Fibroblast of lung (primary cell): ENCODE measurements at regions not wholly inside any gene's neighbourhood (a gene's known extent, or its start where the extent isn't known, plus 50 kb on each side); places are given as distances from the start of the nearest gene placed in this dataset.

Experiments used
- DNase-seq, 2 donors: peaks; one replicate each; pipeline versions ENCODE4 v3.0.0 to v3.0.0-alpha.2; 2010; ENCODE audit warnings: low read depth in 2 of 2
- H2AFZ ChIP-seq: 2 replicates; pipeline ENCODE4 v1.5.1; 2012; ENCODE audit warnings: low read length, control low read depth, inconsistent platforms
- H3K27ac ChIP-seq: 2 replicates; pipeline ENCODE4 v1.5.1; 2011; ENCODE audit warnings: low read length, control low read depth; ENCODE audit not compliant: insufficient read depth
- H3K27me3 ChIP-seq: 2 replicates; pipeline ENCODE4 v1.5.1; 2011; ENCODE audit warnings: mild to moderate bottlenecking, low read length; ENCODE audit not compliant: control insufficient read depth, insufficient read depth
- H3K36me3 ChIP-seq: 2 replicates; pipeline ENCODE4 v1.5.1; 2011; ENCODE audit warnings: low read length; ENCODE audit not compliant: control insufficient read depth, insufficient read depth
- H3K4me1 ChIP-seq: 2 replicates; pipeline ENCODE4 v1.5.1; 2011; ENCODE audit warnings: low read length; ENCODE audit not compliant: control insufficient read depth, insufficient read depth; ENCODE audit errors: extremely low read depth
- H3K4me2 ChIP-seq: 2 replicates; pipeline ENCODE4 v1.5.1; 2011; ENCODE audit warnings: low read length, control low read depth; ENCODE audit not compliant: insufficient read depth; ENCODE audit errors: extremely low read depth
- H3K4me3 ChIP-seq, 4 experiments: fragments of 200-600 bp in 1 of 4; sonication (generic) in 1 of 4; replicated peaks in 1 of 4; 2 replicates each; pipeline ENCODE4 v1.5.1; 2011 to 2016; ENCODE audit warnings: low read length in 4 of 4, low read depth in 3 of 4, mild to moderate bottlenecking in 3 of 4, control low read depth in 2 of 4, inconsistent platforms in 1 of 4, mixed read lengths in 1 of 4; ENCODE audit not compliant: insufficient read depth in 1 of 4; ENCODE audit errors: control extremely low read depth in 1 of 4
- H3K79me2 ChIP-seq: 2 replicates; pipeline ENCODE4 v1.5.1; 2012; ENCODE audit warnings: mild to moderate bottlenecking, low read length, inconsistent platforms; ENCODE audit not compliant: control insufficient read depth, insufficient read depth
- H3K9ac ChIP-seq: 2 replicates; pipeline ENCODE4 v1.5.1; 2011; ENCODE audit warnings: mild to moderate bottlenecking, low read length, control low read depth; ENCODE audit not compliant: insufficient read depth
- H3K9me3 ChIP-seq: 2 replicates; pipeline ENCODE4 v1.5.1; 2012; ENCODE audit warnings: low read depth, low read length; ENCODE audit not compliant: control insufficient read depth, insufficient read depth
- H4K20me1 ChIP-seq: 2 replicates; pipeline ENCODE4 v1.5.1; 2011; ENCODE audit warnings: low read length; ENCODE audit not compliant: control insufficient read depth, insufficient read depth; ENCODE audit errors: extremely low read depth
- CTCF ChIP-seq, 2 donors: IDR thresholded peaks in 1 of 2; conservative IDR thresholded peaks in 1 of 2; 1 replicate in 1 of 2; 2 replicates in 1 of 2; pipeline ENCODE4 v1.5.1; 2011 to 2012; ENCODE audit warnings: low read length in 2 of 2, control low read depth in 1 of 2, inconsistent platforms in 1 of 2, low read depth in 1 of 2, mild to moderate bottlenecking in 1 of 2
- EZH2 ChIP-seq: IDR thresholded peaks from 2 replicates; pipeline ENCODE4 v1.5.1; 2012; ENCODE audit warnings: low read length, control low read depth, mild to moderate bottlenecking; ENCODE audit errors: missing control alignments

DNA sequence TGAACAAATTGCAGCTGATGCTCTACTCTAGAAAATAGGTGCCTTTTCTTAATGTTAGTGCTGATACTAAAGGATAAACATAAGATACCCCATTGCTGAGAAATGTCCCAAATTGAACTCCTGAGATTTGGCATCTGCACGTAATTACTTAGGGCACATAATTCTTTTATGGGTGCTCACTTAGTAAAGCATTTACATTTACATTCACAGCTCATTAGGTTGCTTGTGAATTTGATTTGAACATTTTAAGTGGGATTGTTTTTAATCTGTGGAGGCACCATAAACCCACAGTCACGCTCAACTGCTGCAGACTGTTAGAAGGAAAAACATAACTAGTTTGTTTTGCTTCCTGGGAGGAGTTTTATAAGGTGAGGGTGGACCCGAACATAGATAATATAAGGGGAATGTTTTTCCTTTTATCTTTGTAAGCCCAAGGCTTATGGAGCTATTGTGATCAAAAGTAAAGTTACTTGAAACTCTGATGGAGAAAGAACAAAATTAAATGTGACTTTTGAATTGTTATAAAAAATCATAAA, 560.8 kb downstream of the REEP3 start:
- no peaks in the 10 kb centered on the region for H3K9me3 ChIP-seq
- no peak overlapping the region for H3K4me3 ChIP-seq
- no peaks in the 10 kb centered on the region for H4K20me1 ChIP-seq
- no peak overlapping the region for H3K27ac ChIP-seq
- H3K27me3 ChIP-seq = no peaks in the 10 kb centered on the region
- H3K36me3 ChIP-seq = no peaks in the 10 kb centered on the region
- no peak overlapping the region for H2AFZ ChIP-seq
- H3K4me2 ChIP-seq = no peak overlapping the region
- TF ChIP-seq CTCF (conservative IDR thresholded peaks at IDR 0.05 in 1 of 2, IDR thresholded peaks at IDR 0.05 in 1 of 2; ENCODE audit: low read depth in 1 of 2, low read length in 2 of 2) = no peak
- no peak for DNase-seq
- no peaks in the 10 kb centered on the region for H3K79me2 ChIP-seq
- H3K4me1 ChIP-seq = no peaks in the 10 kb centered on the region
- H3K9ac ChIP-seq = no peak overlapping the region

DNA sequence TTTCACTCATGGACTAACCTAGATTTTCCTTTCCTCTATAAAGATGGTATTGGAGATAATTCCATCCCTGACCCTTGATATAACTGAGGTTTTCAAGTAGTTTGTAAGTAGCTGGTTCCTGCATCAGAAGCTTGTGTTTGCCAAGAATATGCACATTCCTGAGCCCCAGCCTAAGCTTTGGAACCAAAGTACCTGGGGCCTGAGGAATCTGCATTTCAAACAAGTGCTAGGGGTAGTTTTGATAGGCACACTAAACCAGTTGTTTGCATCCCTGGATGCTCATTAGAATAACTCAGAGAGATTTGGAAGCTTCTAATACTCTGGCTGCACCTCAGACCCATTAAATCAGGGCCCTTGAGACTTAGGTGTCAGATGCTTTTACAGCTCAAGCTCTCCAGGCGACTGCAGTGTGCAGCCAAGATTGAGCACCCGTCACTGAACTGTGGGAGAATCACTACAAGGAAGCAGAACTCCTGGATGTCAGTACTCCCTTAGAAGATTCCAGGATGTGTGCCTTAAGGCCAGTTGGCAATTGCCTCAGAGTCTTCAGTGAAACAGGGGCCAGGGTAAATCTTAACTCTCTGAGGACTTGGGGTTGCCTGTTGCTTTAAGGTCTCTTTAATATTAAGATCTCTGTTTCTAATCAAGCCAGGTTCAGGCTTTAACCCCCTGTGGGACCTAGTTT, 565.0 kb downstream of the REEP3 start:
- no peaks in the 10 kb centered on the region for H4K20me1 ChIP-seq
- TF ChIP-seq EZH2 (no peak), CTCF (conservative IDR thresholded peaks at IDR 0.05 in 1 of 2, IDR thresholded peaks at IDR 0.05 in 1 of 2; ENCODE audit: low read depth in 1 of 2, low read length in 2 of 2) (no peak)
- H3K27me3 ChIP-seq = no peaks in the 10 kb centered on the region
- no peaks in the 10 kb centered on the region for H3K79me2 ChIP-seq
- no peak for DNase-seq
- H3K4me1 ChIP-seq = no peaks in the 10 kb centered on the region
- no peak overlapping the region for H3K4me2 ChIP-seq
- no peaks in the 10 kb centered on the region for H3K36me3 ChIP-seq
- no peaks in the 10 kb centered on the region for H3K9me3 ChIP-seq
- no peak overlapping the region for H2AFZ ChIP-seq
- H3K27ac ChIP-seq = no peak overlapping the region
- no peak overlapping the region for H3K9ac ChIP-seq
- H3K4me3 ChIP-seq = no peak overlapping the region

DNA sequence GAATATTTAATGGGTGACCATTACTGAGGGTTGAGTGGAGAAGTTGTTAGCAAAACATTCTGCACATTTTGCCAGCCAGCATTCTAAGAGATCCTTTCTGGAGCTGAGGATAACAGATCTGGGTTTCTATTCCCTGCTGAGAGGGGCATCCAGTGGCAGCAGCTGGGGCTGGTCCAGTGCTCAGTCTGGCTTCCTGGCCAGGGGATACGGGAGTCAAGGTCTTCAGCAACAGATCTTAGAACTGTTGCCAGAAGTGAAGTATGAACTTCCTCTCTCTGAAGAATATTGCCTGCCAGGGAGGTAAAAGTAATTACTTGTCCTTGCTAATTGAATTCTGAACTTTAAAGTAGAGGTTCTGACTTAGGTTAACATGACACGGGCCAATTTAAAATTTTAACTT, 568.4 kb downstream of the REEP3 start:
- H3K9me3 ChIP-seq = no peaks in the 10 kb centered on the region
- DNase-seq = no peak
- no peak overlapping the region for H3K4me2 ChIP-seq
- H3K4me1 ChIP-seq = no peaks in the 10 kb centered on the region
- TF ChIP-seq CTCF (conservative IDR thresholded peaks at IDR 0.05 in 1 of 2, IDR thresholded peaks at IDR 0.05 in 1 of 2; ENCODE audit: low read depth in 1 of 2, low read length in 2 of 2) (no peak), EZH2 (no peak)
- no peak overlapping the region for H3K4me3 ChIP-seq
- H3K36me3 ChIP-seq = no peaks in the 10 kb centered on the region
- no peaks in the 10 kb centered on the region for H4K20me1 ChIP-seq
- no peak overlapping the region for H2AFZ ChIP-seq
- H3K79me2 ChIP-seq = no peaks in the 10 kb centered on the region
- no peaks in the 10 kb centered on the region for H3K27me3 ChIP-seq
- H3K27ac ChIP-seq = no peak overlapping the region
- no peak overlapping the region for H3K9ac ChIP-seq
